ENCODE measurements at regions not wholly inside any gene's neighbourhood (a gene's known extent, or its start where the extent isn't known, plus 50 kb on each side); places are given as distances from the start of the nearest gene placed in this dataset.

DNA sequence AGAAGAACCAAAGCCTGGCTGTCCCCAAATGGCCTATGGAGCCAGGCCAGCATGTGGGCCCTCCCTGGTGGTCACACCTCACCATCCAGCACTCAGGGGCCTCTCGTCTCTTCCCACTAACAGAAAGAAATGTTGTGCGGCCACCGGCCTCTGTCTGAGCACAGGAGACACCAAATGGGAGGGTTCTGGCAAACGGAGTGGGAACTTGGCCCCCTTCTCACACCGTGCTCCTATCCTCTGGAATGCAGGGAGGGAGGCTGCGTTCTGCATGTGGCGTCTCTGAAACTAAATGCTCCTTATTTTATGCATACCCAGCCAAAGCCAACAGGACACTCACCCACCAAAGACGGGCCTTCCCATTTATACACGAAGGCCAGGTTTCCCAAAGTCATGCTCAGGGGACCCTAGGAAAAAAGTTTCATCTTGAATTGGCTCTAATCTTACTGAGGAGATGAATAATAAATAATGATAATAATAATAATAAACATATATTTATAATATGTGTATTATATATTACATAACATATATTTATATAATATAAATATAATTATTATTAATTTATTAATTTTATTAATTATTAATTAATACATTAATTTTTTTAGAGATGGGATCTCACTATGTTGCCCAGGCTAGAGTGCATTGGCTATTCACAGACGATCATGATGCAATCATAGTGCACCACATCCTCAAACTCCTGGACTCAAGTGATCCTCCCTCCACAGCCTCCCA, 102.4 kb downstream of the FOXF2 start:
- Mint-ChIP-seq H3K27ac (no peak overlapping the region), H3K36me3 (ENCODE audit: insufficient read depth in 2 of 2) (peaks cover 1% of the 10 kb centered on the region in 2 donors), H3K4me3 (no peak overlapping the region), H3K4me1 (ENCODE audit: low read depth) (no peaks in the 10 kb centered on the region), H3K27me3 (ENCODE audit: low read depth) (no peaks in the 10 kb centered on the region), H3K9me3 (peaks cover 0 to 2% of the 10 kb centered on the region in 2 donors)
- ATAC-seq (replicated peaks in 1 of 2) (no peak), DNase-seq (no peak)

GRCh38 chr6:1494671-1495070, 105.3 kb downstream of the FOXF2 start:
- Mint-ChIP-seq H3K27ac (no peak overlapping the region), H3K9me3 (peaks cover 0 to 2% of the 10 kb centered on the region in 2 donors), H3K36me3 (ENCODE audit: insufficient read depth in 2 of 2) (peaks cover 1% of the 10 kb centered on the region in 2 donors), H3K4me1 (ENCODE audit: low read depth) (no peaks in the 10 kb centered on the region), H3K4me3 (no peak overlapping the region), H3K27me3 (ENCODE audit: low read depth) (no peaks in the 10 kb centered on the region)
- DNase-seq (no peak), ATAC-seq (replicated peaks in 1 of 2) (no peak)

DNA sequence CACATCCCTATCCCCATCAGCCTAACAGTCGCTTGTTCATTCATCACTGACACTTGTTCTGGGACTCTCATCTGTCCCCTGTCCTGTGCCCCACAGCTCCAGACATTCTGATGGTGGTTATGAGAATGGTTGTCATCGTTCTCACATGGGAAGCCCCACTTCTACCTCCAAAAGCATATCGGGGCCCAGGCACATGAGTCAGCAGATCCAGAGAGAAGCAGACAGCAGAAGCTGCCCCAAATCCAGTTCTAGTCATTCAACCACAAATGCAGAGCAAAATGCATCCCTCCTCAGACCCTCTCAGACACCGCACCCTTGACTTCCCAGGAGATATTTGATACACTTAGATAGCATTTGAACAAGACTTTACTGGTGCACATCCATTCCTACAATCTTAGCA, 106.0 kb downstream of the FOXF2 start:
- Mint-ChIP-seq H3K4me3 (no peak overlapping the region), H3K27ac (no peak overlapping the region), H3K27me3 (ENCODE audit: low read depth) (no peaks in the 10 kb centered on the region), H3K9me3 (peaks cover 0 to 2% of the 10 kb centered on the region in 2 donors), H3K36me3 (ENCODE audit: insufficient read depth in 2 of 2) (peaks cover 1% of the 10 kb centered on the region in 2 donors), H3K4me1 (ENCODE audit: low read depth) (no peaks in the 10 kb centered on the region)
- ATAC-seq (replicated peaks in 1 of 2) (no peak), DNase-seq (no peak)

- Mint-ChIP-seq H3K27ac (no peak overlapping the region), H3K4me1 (ENCODE audit: low read depth) (no peaks in the 10 kb centered on the region), H3K27me3 (ENCODE audit: low read depth) (no peaks in the 10 kb centered on the region), H3K9me3 (peaks cover 0 to 2% of the 10 kb centered on the region in 2 donors), H3K4me3 (no peak overlapping the region), H3K36me3 (ENCODE audit: insufficient read depth in 2 of 2) (peaks cover 1% of the 10 kb centered on the region in 2 donors)
- no peak for DNase-seq
- no peak for ATAC-seq (replicated peaks in 1 of 2)
Observed at GRCh38 chr6:1496092-1496491, 106.7 kb downstream of the FOXF2 start.

- Mint-ChIP-seq H3K4me3 (no peak overlapping the region), H3K27me3 (ENCODE audit: low read depth) (peaks cover 6% of the 10 kb centered on the region), H3K9me3 (peaks cover 0 to 2% of the 10 kb centered on the region in 2 donors), H3K27ac (no peak overlapping the region), H3K36me3 (ENCODE audit: insufficient read depth in 2 of 2) (peaks cover 1% of the 10 kb centered on the region in 2 donors), H3K4me1 (ENCODE audit: low read depth) (no peaks in the 10 kb centered on the region)
- no peak for ATAC-seq (replicated peaks in 1 of 2)
- no peak for DNase-seq
Observed at GRCh38 chr6:1496836-1497760, 107.7 kb downstream of the FOXF2 start.

- peaks cover 7% of the 10 kb centered on the region for H3K27me3 Mint-ChIP-seq (ENCODE audit: low read depth)
- H3K4me1 Mint-ChIP-seq (ENCODE audit: low read depth): no peaks in the 10 kb centered on the region
- ATAC-seq (replicated peaks in 1 of 2) (no peak), DNase-seq (no peak)
- H3K36me3 Mint-ChIP-seq (ENCODE audit: insufficient read depth in 2 of 2): peaks cover 1% of the 10 kb centered on the region in 2 donors
- H3K9me3 Mint-ChIP-seq: peaks cover 0 to 2% of the 10 kb centered on the region in 2 donors
- no peak overlapping the region for H3K4me3 Mint-ChIP-seq
- no peak overlapping the region for H3K27ac Mint-ChIP-seq
Observed at GRCh38 chr6:1497761-1498105, 108.4 kb downstream of the FOXF2 start.

DNA sequence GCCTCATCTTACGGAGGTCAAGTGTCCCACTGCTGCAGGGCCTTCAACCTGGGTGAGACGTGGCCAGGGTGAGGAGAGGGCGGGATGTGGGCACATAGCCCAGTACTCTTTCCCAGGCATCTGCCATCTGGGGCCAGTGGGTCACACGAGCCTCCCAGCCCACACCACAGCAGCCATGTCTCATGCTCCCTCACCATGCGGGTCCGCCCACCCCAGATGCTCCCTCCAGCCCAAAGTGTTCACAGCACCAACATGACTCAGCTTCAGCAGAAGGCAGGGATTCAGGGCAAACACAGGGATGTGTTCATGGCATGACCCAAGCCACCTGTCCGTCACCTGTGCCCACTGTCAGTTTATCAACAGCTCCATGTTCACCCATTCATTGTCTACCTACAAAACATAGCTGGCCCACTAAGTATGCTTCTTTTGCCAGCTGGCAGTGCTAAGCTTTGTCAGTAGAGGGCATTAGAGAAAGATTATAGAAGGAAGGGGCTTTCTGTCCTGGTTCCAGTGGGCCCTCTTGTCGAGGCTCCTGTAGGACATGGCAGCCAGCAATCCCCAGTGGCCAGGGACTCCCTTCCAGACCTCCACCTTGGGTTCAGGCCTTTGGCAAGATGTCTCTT, 109.2 kb downstream of the FOXF2 start:
- DNase-seq (no peak), ATAC-seq (replicated peaks in 1 of 2) (no peak)
- Mint-ChIP-seq H3K36me3 (ENCODE audit: insufficient read depth in 2 of 2) (peaks cover 1% of the 10 kb centered on the region in 2 donors), H3K27ac (no peak overlapping the region), H3K9me3 (peaks cover 0 to 2% of the 10 kb centered on the region in 2 donors), H3K27me3 (ENCODE audit: low read depth) (peaks cover 7% of the 10 kb centered on the region), H3K4me3 (no peak overlapping the region), H3K4me1 (ENCODE audit: low read depth) (no peaks in the 10 kb centered on the region)

DNA sequence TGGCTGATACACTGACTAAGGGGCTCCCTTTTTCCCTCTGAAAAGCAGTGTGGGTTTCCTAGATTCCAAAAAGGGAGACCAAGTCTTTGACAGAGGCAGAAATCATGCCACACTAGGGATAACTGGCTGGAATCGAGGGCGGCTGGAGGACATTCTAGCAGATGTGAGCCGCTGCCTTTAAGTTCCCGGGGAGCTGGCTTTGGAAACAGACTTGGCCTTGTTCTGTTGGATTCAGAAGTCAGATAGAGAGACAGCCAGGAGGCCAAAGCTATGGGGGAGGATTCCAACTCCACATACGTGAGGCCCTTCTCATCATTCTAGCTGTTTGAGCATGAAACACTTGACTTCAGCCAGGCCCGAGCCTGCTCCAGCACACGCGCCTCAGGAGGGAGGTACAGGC, 109.9 kb upstream of the FOXC1 start:
- Mint-ChIP-seq H3K27me3 (ENCODE audit: low read depth) (peaks cover 7% of the 10 kb centered on the region), H3K4me1 (ENCODE audit: low read depth) (no peaks in the 10 kb centered on the region), H3K4me3 (no peak overlapping the region), H3K27ac (no peak overlapping the region), H3K36me3 (ENCODE audit: insufficient read depth in 2 of 2) (peaks cover 1% of the 10 kb centered on the region in 2 donors), H3K9me3 (peaks cover 0 to 2% of the 10 kb centered on the region in 2 donors)
- ATAC-seq (replicated peaks in 1 of 2) (no peak), DNase-seq (no peak)

DNA sequence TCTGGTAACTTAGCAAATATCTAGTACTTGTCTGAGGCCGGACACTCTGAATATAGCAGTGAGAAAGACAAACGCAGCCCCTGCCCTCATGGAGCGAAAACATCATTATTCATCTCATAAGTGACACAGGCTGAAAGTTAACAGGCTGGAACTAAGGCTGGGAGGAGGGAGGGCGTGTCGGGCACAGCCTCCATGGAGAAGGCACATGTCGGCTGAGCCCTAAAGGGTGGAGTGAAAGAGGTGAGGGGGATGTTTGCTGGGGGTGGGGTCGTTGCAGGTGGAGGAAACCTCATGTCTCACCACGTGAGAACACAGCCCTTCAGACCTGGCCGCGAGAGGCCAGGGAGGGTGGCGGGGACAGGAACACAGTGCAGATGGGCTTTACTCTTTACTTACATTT, 108.8 kb upstream of the FOXC1 start:
- peaks cover 1% of the 10 kb centered on the region in 2 donors for H3K36me3 Mint-ChIP-seq (ENCODE audit: insufficient read depth in 2 of 2)
- ATAC-seq (replicated peaks in 1 of 2): no peak
- H3K27me3 Mint-ChIP-seq (ENCODE audit: low read depth): peaks cover 9% of the 10 kb centered on the region
- no peak overlapping the region for H3K27ac Mint-ChIP-seq
- H3K4me3 Mint-ChIP-seq: no peak overlapping the region
- H3K4me1 Mint-ChIP-seq (ENCODE audit: low read depth): no peaks in the 10 kb centered on the region
- DNase-seq: no peak
- peaks cover 0 to 2% of the 10 kb centered on the region in 2 donors for H3K9me3 Mint-ChIP-seq

GRCh38 chr6:1502041-1502440, 107.7 kb upstream of the FOXC1 start:
- H3K27ac Mint-ChIP-seq: no peak overlapping the region
- DNase-seq: no peak
- H3K4me1 Mint-ChIP-seq (ENCODE audit: low read depth): no peaks in the 10 kb centered on the region
- peaks cover 17% of the 10 kb centered on the region for H3K27me3 Mint-ChIP-seq (ENCODE audit: low read depth)
- no peak for ATAC-seq (replicated peaks in 1 of 2)
- no peak overlapping the region for H3K4me3 Mint-ChIP-seq
- H3K36me3 Mint-ChIP-seq (ENCODE audit: insufficient read depth in 2 of 2): no peaks in the 10 kb centered on the region
- H3K9me3 Mint-ChIP-seq: no peaks in the 10 kb centered on the region

GRCh38 chr6:1503811-1504210, 105.9 kb upstream of the FOXC1 start:
- Mint-ChIP-seq H3K4me1 (ENCODE audit: low read depth) (no peaks in the 10 kb centered on the region), H3K27ac (no peak overlapping the region), H3K9me3 (no peaks in the 10 kb centered on the region), H3K36me3 (ENCODE audit: insufficient read depth in 2 of 2) (no peaks in the 10 kb centered on the region), H3K27me3 (ENCODE audit: low read depth) (peaks cover 18% of the 10 kb centered on the region), H3K4me3 (no peak overlapping the region)
- ATAC-seq (replicated peaks in 1 of 2) (no peak), DNase-seq (no peak)

DNA sequence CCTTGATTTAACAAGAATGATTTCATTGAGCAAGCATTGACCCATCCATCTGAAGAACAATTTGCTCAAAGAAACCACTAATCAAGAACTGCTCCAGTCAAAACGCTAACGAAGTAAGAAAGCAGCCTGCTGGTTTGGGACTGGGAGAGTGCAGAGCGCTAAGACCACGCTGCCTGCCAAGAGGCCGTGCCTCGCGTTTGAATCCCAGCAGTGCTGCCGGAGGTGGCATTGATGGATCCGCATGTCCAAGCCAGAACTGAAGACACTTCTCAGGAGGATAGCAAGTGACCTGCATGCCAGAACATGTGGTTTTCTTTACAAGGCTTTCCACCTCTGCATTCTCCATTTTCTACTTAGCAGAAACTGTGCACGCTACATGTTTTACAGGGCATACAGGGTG, 105.2 kb upstream of the FOXC1 start:
- Mint-ChIP-seq H3K27me3 (ENCODE audit: low read depth) (peaks cover 24% of the 10 kb centered on the region), H3K27ac (no peak overlapping the region), H3K36me3 (ENCODE audit: insufficient read depth in 2 of 2) (no peaks in the 10 kb centered on the region), H3K9me3 (peaks cover 0 to 1% of the 10 kb centered on the region in 2 donors), H3K4me3 (no peak overlapping the region), H3K4me1 (ENCODE audit: low read depth) (no peaks in the 10 kb centered on the region)
- DNase-seq (no peak), ATAC-seq (replicated peaks in 1 of 2) (no peak)

DNA sequence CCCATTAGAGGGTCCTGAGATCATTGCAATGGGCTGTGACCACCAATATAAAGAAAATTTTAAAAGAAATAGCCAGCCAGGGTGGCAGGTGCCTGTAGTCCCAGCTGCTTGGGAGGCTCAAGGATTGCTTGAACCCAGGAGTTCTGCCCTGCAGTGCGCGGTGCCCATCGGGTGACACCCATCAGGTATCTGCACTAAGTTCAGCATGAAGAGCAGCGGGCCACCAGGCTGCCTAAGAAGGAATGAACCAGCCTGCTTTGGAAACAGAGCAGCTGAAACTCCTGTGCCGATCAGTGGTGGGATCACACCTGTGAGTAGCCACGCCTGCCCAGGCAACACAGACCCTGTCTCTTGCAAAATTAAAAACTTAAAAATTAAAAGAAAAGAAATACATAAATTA, 102.5 kb upstream of the FOXC1 start:
- no peak for ATAC-seq (replicated peaks in 1 of 2)
- H3K4me3 Mint-ChIP-seq: no peak overlapping the region
- peaks cover 0 to 1% of the 10 kb centered on the region in 2 donors for H3K9me3 Mint-ChIP-seq
- no peak for DNase-seq
- no peaks in the 10 kb centered on the region for H3K4me1 Mint-ChIP-seq (ENCODE audit: low read depth)
- no peak overlapping the region for H3K27ac Mint-ChIP-seq
- H3K27me3 Mint-ChIP-seq (ENCODE audit: low read depth): peaks cover 19% of the 10 kb centered on the region
- no peaks in the 10 kb centered on the region for H3K36me3 Mint-ChIP-seq (ENCODE audit: insufficient read depth in 2 of 2)
